G401 (cell line): ENCODE measurements at regions not wholly inside any gene's neighbourhood (a gene's known extent, or its start where the extent isn't known, plus 50 kb on each side); places are given as distances from the start of the nearest gene placed in this dataset.

ENCODE experiments used
- DNase-seq: peaks from one replicate; pipeline ENCODE4 v3.0.0-alpha.2; 2015; ENCODE audit warnings: low spot score
- in situ Hi-C: cut with HindIII; loops from 2 replicates; pipeline ENCODE4 v1.10.0; 2016; ENCODE audit warnings: low sequenced_read_pairs, mixed read lengths

GRCh38 chr9:107749787-107750444 lies 260.3 kb upstream of the KLF4 start:
- peak; percentile 17 for DNase-seq
- in situ Hi-C loops, result no loop called here

GRCh38 chr9:107744873-107745272 lies 255.3 kb upstream of the KLF4 start:
- in situ Hi-C loops, result no loop called here
- DNase-seq, result no peak

- in situ Hi-C loops, result no loop called here
- no peak for DNase-seq
Observed at GRCh38 chr9:107742531-107743309, 253.2 kb upstream of the KLF4 start.

- in situ Hi-C loops, result no loop called here
- DNase-seq, result peak; percentile 26
Observed at GRCh38 chr9:107740088-107740980, 250.8 kb upstream of the KLF4 start.

- DNase-seq, result peak; percentile 56
- in situ Hi-C loops, result no loop called here
Observed at GRCh38 chr9:107739601-107740082, 250.1 kb upstream of the KLF4 start.

GRCh38 chr9:107738789-107739188 lies 249.2 kb upstream of the KLF4 start:
- no peak for DNase-seq
- in situ Hi-C loops, result no loop called here

- DNase-seq, result no peak
- in situ Hi-C loops, result no loop called here
Observed at GRCh38 chr9:107737987-107738743, 248.6 kb upstream of the KLF4 start.

GRCh38 chr9:107737610-107737986 lies 248.0 kb upstream of the KLF4 start:
- in situ Hi-C loops, result no loop called here

GRCh38 chr9:107735821-107736220 lies 246.3 kb upstream of the KLF4 start:
- DNase-seq, result no peak
- in situ Hi-C loops, result no loop called here

More at GRCh38 chr9:107737610-107737986, 248.0 kb upstream of the KLF4 start:
- no peak for DNase-seq

GRCh38 chr9:107734256-107735013 lies 244.9 kb upstream of the KLF4 start:
- no peak for DNase-seq
- in situ Hi-C loops, result no loop called here

GRCh38 chr9:107733523-107733894 lies 243.9 kb upstream of the KLF4 start:
- peak; percentile 17 for DNase-seq
- in situ Hi-C loops, result no loop called here

- DNase-seq, result peak; percentile 67
- in situ Hi-C loops, result no loop called here
Observed at GRCh38 chr9:107732781-107733522, 243.4 kb upstream of the KLF4 start.

- in situ Hi-C loops, result no loop called here
- no peak for DNase-seq
Observed at GRCh38 chr9:107731115-107731762, 241.7 kb upstream of the KLF4 start.

GRCh38 chr9:107730666-107731065 lies 241.1 kb upstream of the KLF4 start:
- peak; percentile 72 for DNase-seq
- in situ Hi-C loops, result no loop called here

- in situ Hi-C loops, result no loop called here
Observed at GRCh38 chr9:107727086-107727780, 237.7 kb upstream of the KLF4 start.

GRCh38 chr9:107723015-107723414 lies 233.4 kb upstream of the KLF4 start:
- in situ Hi-C loops, result no loop called here
- no peak for DNase-seq

More at GRCh38 chr9:107727086-107727780, 237.7 kb upstream of the KLF4 start:
- no peak for DNase-seq
